Umbilical cord (tissue), 1 donor: ENCODE measurements at regions not wholly inside any gene's neighbourhood (a gene's known extent, or its start where the extent isn't known, plus 50 kb on each side); places are given as distances from the start of the nearest gene placed in this dataset.

Experiments
- DNase-seq: peaks from one replicate; pipeline ENCODE4 v3.0.0-alpha.2; 2015; ENCODE audit warnings: low spot score

GRCh38 chr17:65406552-65406951, 154.9 kb downstream of the AXIN2 start:
- DNase-seq = no peak

- no peak for DNase-seq
Observed at GRCh38 chr17:65405563-65405962, 155.9 kb downstream of the AXIN2 start.

- DNase-seq = no peak
Observed at GRCh38 chr17:65404761-65405160, 156.7 kb downstream of the AXIN2 start.

- DNase-seq = peak; percentile 45
Observed at GRCh38 chr17:65403626-65404025, 157.8 kb downstream of the AXIN2 start.

- DNase-seq = no peak
Observed at GRCh38 chr17:65402513-65403496, 158.6 kb downstream of the AXIN2 start.

- DNase-seq = no peak
Observed at GRCh38 chr17:65401561-65401960, 159.9 kb downstream of the AXIN2 start.

- DNase-seq = no peak
Observed at GRCh38 chr17:65400701-65401100, 160.7 kb downstream of the AXIN2 start.

- no peak for DNase-seq
Observed at GRCh38 chr17:65398040-65398787, 163.2 kb downstream of the AXIN2 start.

GRCh38 chr17:65395924-65396323, 165.5 kb downstream of the AXIN2 start:
- DNase-seq = no peak

- DNase-seq = no peak
Observed at GRCh38 chr17:65394811-65395472, 166.5 kb downstream of the AXIN2 start.

GRCh38 chr17:65393514-65393913, 167.9 kb downstream of the AXIN2 start:
- no peak for DNase-seq

- no peak for DNase-seq
Observed at GRCh38 chr17:65389949-65390348, 171.5 kb downstream of the AXIN2 start.

GRCh38 chr17:65389426-65389825, 172.0 kb downstream of the AXIN2 start:
- no peak for DNase-seq

GRCh38 chr17:65388911-65389310, 172.5 kb downstream of the AXIN2 start:
- DNase-seq = no peak

- no peak for DNase-seq
Observed at GRCh38 chr17:65387322-65387721, 174.1 kb downstream of the AXIN2 start.

GRCh38 chr17:65385726-65386125, 175.7 kb downstream of the AXIN2 start:
- DNase-seq = no peak

- DNase-seq = no peak
Observed at GRCh38 chr17:65385071-65385470, 176.4 kb downstream of the AXIN2 start.

GRCh38 chr17:65381152-65381551, 180.3 kb downstream of the AXIN2 start:
- no peak for DNase-seq

- DNase-seq = no peak
Observed at GRCh38 chr17:65374966-65375365, 186.5 kb downstream of the AXIN2 start.

GRCh38 chr17:65371702-65372101, 189.7 kb downstream of the AXIN2 start:
- DNase-seq = no peak

GRCh38 chr17:65370669-65371131, 190.7 kb downstream of the AXIN2 start:
- no peak for DNase-seq

GRCh38 chr17:65368341-65368740, 193.1 kb downstream of the AXIN2 start:
- no peak for DNase-seq
